Epithelial cell of proximal tubule (primary cell): ENCODE measurements at regions not wholly inside any gene's neighbourhood (a gene's known extent, or its start where the extent isn't known, plus 50 kb on each side); places are given as distances from the start of the nearest gene placed in this dataset.

ENCODE experiments used
- DNase-seq: peaks from one replicate; pipeline ENCODE4 v3.0.0-alpha.2; 2011; ENCODE audit warnings: low read depth
- H3K4me3 ChIP-seq: 2 replicates; pipeline ENCODE4 v1.5.1; 2011; ENCODE audit warnings: low read depth, mild to moderate bottlenecking, low read length
- TF ChIP-seq, protein P1 (sequence below): conservative IDR thresholded peaks from 2 replicates; pipeline ENCODE4 v1.5.1; 2012; ENCODE audit warnings: low read depth, mild to moderate bottlenecking, low read length

DNA sequence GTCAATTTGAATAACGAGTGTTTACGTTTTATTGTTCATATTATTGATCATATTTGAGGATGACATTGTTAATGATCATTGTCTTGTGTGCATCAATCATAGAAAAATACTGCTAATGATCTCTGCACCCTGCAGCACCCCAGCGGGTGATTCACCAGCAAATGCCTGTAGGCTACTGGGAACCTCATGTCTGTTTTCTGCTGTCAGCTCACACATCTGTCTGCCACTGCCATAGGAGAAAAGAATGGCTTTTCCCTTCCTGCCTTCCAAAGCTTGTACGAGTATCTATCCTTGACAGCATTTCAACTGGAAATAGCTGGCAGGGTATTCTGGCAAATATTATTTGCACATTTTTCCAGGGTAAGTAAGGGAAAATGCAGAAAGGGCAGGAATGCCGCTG, 272.1 kb upstream of the TRAM1L1 start:
- TF ChIP-seq, protein P1, sequence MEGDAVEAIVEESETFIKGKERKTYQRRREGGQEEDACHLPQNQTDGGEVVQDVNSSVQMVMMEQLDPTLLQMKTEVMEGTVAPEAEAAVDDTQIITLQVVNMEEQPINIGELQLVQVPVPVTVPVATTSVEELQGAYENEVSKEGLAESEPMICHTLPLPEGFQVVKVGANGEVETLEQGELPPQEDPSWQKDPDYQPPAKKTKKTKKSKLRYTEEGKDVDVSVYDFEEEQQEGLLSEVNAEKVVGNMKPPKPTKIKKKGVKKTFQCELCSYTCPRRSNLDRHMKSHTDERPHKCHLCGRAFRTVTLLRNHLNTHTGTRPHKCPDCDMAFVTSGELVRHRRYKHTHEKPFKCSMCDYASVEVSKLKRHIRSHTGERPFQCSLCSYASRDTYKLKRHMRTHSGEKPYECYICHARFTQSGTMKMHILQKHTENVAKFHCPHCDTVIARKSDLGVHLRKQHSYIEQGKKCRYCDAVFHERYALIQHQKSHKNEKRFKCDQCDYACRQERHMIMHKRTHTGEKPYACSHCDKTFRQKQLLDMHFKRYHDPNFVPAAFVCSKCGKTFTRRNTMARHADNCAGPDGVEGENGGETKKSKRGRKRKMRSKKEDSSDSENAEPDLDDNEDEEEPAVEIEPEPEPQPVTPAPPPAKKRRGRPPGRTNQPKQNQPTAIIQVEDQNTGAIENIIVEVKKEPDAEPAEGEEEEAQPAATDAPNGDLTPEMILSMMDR: no peak
- H3K4me3 ChIP-seq: no peak overlapping the region
- DNase-seq: no peak

DNA sequence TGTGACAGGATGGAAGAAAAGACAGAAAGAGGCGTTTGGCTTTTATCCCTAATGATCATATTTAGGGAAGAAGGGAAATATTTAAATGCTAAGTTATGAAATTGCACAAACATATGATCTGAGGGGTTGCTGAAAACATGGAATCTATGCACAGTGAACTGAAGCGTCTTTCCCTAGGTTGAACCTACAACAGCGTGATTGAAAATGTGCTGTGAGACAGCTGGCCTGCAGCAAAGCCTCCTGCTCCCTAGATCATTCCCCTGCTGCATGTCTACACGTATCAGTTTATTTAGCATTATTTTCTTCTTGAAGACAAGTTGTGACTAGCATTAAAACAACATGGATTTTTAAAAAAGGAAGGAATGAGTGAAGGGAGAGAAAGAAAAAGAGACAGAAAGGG, 272.5 kb upstream of the TRAM1L1 start:
- TF ChIP-seq, protein P1: no peak

DNA sequence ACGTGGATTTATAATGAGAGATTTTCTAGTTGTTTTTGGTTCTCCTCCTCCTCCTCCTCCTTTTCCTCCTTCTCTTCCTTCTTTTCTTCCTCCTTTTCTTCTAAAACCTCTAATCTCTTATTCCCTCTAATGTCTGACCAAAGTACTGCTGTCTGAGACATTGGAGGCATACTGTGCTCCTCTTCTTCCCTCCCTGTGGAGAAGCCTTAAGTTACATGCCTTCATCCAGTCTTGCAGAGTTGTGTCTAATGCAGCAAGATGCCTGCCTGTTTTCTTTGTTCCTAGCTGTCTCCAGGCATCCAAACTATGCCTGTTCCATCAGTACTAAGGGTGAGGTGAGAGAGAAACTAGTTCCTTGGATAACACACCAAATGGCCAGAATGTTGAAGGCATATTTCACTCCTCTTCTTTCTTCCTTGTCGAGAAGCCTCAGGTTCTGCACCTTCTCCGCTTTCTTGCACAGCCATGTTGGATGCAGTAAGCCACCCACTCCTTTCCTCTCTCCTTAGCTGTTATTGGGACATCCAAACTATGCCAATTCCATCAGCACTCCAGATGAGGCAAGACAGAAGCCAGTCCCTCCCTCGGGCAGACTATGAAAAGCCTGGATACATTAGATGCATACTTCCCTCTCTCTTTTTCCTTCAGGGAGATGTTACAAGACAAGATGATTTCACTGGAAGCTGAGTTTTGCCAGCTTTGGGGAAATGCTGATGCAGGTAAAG, 285.7 kb upstream of the TRAM1L1 start:
- TF ChIP-seq, protein P1: no peak
- no peak overlapping the region for H3K4me3 ChIP-seq
- no peak for DNase-seq

More for the DNA sequence above, 272.5 kb upstream of the TRAM1L1 start:
- DNase-seq: no peak
- no peak overlapping the region for H3K4me3 ChIP-seq

DNA sequence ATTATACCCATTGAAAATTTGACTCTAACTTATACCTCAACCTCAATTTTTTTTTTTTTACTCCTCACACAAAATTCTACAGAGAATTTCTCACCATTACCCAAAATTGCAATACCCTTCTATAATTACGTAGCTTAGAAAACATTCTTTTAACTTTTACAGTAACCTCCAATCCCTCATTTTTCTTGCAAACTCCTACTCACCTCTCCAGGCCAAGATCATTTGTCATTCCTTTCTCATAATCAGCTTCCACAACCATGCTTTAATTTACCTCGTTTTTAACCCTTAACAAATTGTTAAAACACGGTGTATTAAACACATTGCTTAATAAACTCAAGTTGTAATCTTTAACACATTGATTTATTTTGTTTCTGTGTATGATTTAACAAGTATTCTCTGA, 289.7 kb upstream of the TRAM1L1 start:
- no peak for DNase-seq
- TF ChIP-seq, protein P1: no peak
- H3K4me3 ChIP-seq: no peak overlapping the region

DNA sequence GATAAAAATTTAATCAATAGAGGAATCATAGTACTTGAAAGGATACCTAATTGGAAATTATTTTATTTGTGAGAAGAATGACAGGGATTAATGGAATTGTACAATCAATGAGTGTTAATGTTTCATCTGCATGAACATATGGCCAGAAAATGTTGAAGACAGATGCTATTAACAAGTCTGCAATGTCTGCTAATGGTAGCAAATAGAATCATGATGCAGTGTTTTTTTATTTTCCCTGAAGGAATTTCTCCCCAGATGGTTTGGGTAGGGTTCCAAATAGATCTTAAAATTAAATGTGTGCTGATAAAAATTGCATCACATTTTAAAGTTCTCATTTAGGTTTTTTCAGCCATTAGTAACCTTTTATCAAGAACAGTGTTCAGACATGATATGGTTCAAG, 291.3 kb upstream of the TRAM1L1 start:
- TF ChIP-seq, protein P1: no peak
- no peak for DNase-seq
- H3K4me3 ChIP-seq: no peak overlapping the region

DNA sequence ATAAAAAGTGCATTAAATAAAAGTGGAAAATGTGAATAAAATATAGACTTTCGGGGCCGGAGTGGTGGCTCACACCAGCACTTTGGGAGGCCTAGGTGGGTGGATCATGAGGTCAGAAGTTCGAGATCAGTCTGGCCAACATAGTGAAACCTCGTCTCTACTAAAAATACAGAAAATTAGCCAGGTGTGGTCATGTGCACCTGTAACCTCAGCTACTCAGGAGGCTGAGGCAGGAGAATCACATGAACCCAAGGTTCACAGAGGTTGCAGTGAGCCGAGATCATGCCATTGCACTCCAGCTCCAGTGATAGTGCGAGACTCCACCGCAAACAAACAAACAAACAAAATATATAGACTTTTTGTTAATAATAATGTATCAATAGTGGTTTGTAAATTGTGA, 293.6 kb upstream of the TRAM1L1 start:
- TF ChIP-seq, protein P1: no peak
- H3K4me3 ChIP-seq: no peak overlapping the region
- DNase-seq: no peak

DNA sequence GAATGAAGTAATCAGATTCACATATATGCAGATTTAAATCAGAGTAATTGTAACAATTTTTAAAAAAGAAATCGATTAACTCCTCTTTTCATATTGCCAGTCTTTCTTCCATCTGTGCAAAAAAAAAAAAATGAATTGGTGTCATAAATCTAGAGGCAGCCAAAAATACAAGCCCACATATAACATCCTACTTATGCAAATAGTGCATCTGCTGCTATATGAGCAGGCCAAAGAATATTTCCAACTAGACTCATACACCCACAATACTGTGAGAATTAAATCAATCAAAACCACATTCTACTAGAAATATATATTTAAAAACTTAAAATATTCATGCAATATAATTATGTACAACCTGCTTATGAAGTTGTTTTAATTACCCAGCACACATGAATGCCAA, 298.1 kb upstream of the TRAM1L1 start:
- TF ChIP-seq, protein P1: no peak
- no peak overlapping the region for H3K4me3 ChIP-seq
- no peak for DNase-seq
